Hepatocyte (in vitro differentiated cells): ENCODE measurements at regions not wholly inside any gene's neighbourhood (a gene's known extent, or its start where the extent isn't known, plus 50 kb on each side); places are given as distances from the start of the nearest gene placed in this dataset.
"Not testable (repeated sequence)": the region's sequence is repeated elsewhere in the genome, so short reads cannot be mapped to it uniquely, and the experiment has no call there.

Experiments
- DNase-seq: peaks from one replicate; pipeline ENCODE4 v3.0.0-alpha.2; 2016; ENCODE audit warnings: low spot score
- H2AFZ ChIP-seq: fragments of 200-600 bp; sonication (generic); 2 replicates; pipeline ENCODE4 v1.6.0; 2016; ENCODE audit warnings: antibody characterized with exemption, mild to moderate bottlenecking
- H3K27ac ChIP-seq: fragments of 200-600 bp; sonication (generic); 2 replicates; pipeline ENCODE4 v1.5.1; 2016; ENCODE audit warnings: mild to moderate bottlenecking
- H3K27me3 ChIP-seq: fragments of 200-600 bp; sonication (generic); 2 replicates; pipeline ENCODE4 v1.6.1; 2016
- H3K36me3 ChIP-seq: fragments of 200-600 bp; sonication (generic); replicated peaks from 2 replicates; pipeline ENCODE4 v1.5.1; 2016; ENCODE audit warnings: low read depth; ENCODE audit not compliant: insufficient read depth
- H3K4me1 ChIP-seq: fragments of 200-600 bp; sonication (generic); 2 replicates; pipeline ENCODE4 v1.5.1; 2016; ENCODE audit warnings: mild to moderate bottlenecking, moderate library complexity; ENCODE audit not compliant: insufficient read depth
- H3K4me2 ChIP-seq: fragments of 200-600 bp; sonication (generic); 2 replicates; pipeline ENCODE4 v1.6.0; 2016
- H3K4me3 ChIP-seq: fragments of 200-600 bp; sonication (generic); 2 replicates; pipeline ENCODE4 v1.5.1; 2016; ENCODE audit warnings: mild to moderate bottlenecking
- H3K79me2 ChIP-seq: fragments of 200-600 bp; sonication (generic); 2 replicates; pipeline ENCODE4 v1.6.0; 2017; ENCODE audit warnings: mild to moderate bottlenecking
- H3K9me2 ChIP-seq: fragments of 200-600 bp; sonication (generic); replicated peaks from 2 replicates; pipeline ENCODE4 v1.6.0; 2017; ENCODE audit warnings: mild to moderate bottlenecking; ENCODE audit not compliant: insufficient read depth
- H3K9me3 ChIP-seq: fragments of 200-600 bp; sonication (generic); 2 replicates; pipeline ENCODE4 v1.5.1; 2016; ENCODE audit warnings: low read depth, mild to moderate bottlenecking
- H4K20me1 ChIP-seq: fragments of 200-600 bp; sonication (generic); 2 replicates; pipeline ENCODE4 v1.6.0; 2016; ENCODE audit warnings: mild to moderate bottlenecking; ENCODE audit not compliant: insufficient read depth, poor library complexity, severe bottlenecking
- CTCF ChIP-seq: fragments of 200-600 bp; sonication (generic); IDR thresholded peaks from 2 replicates; pipeline ENCODE4 v1.5.1; 2016; ENCODE audit warnings: antibody characterized with exemption, mild to moderate bottlenecking; ENCODE audit not compliant: poor library complexity
- EZH2 ChIP-seq: fragments of 200-600 bp; sonication (generic); IDR thresholded peaks from 2 replicates; pipeline ENCODE4 v1.6.1; 2016; ENCODE audit warnings: antibody characterized with exemption, mild to moderate bottlenecking, borderline replicate concordance
- EZH2phosphoT487 ChIP-seq: fragments of 200-600 bp; sonication (generic); IDR thresholded peaks from one replicate; pipeline ENCODE4 v1.6.1; 2018; ENCODE audit warnings: antibody characterized with exemption, mild to moderate bottlenecking, low read depth, moderate library complexity; ENCODE audit not compliant: unreplicated experiment, severe bottlenecking
- WGBS: methylation state at CpG from one replicate; pipeline ENCODE4 v1.1.6; 2016; ENCODE audit warnings: low lambda C conversion rate; ENCODE audit errors: missing lambda C conversion rate; 5-methylcytosine and 5-hydroxymethylcytosine counted together

- H2AFZ ChIP-seq = no peak overlapping the region
- H3K27ac ChIP-seq = peak overlapping the region; percentile 2
- TF ChIP-seq EZH2 (no peak), CTCF (no peak), EZH2phosphoT487 (no peak)
- 65% methylated on average over 3 of the region's 3 CpGs for WGBS
- no peaks in the 10 kb centered on the region for H3K9me3 ChIP-seq
- no peaks in the 10 kb centered on the region for H3K9me2 ChIP-seq
- H4K20me1 ChIP-seq = no peaks in the 10 kb centered on the region
- no peak for DNase-seq
- no peak overlapping the region for H3K4me3 ChIP-seq
- no peak overlapping the region for H3K4me2 ChIP-seq
- H3K36me3 ChIP-seq = no peaks in the 10 kb centered on the region
- H3K79me2 ChIP-seq = no peaks in the 10 kb centered on the region
- H3K4me1 ChIP-seq = no peaks in the 10 kb centered on the region
- H3K27me3 ChIP-seq = no peaks in the 10 kb centered on the region
Observed at GRCh38 chr7:54946764-54947163, 72.1 kb upstream of the EGFR start.

- no peaks in the 10 kb centered on the region for H3K27me3 ChIP-seq
- WGBS = 79% methylated on average over 4 of the region's 4 CpGs
- H3K9me3 ChIP-seq = no peaks in the 10 kb centered on the region
- no peak overlapping the region for H3K4me2 ChIP-seq
- no peak for DNase-seq
- H3K79me2 ChIP-seq = no peaks in the 10 kb centered on the region
- H3K4me3 ChIP-seq = no peak overlapping the region
- H3K4me1 ChIP-seq = no peaks in the 10 kb centered on the region
- H3K36me3 ChIP-seq = no peaks in the 10 kb centered on the region
- no peak overlapping the region for H3K27ac ChIP-seq
- TF ChIP-seq EZH2 (no peak), EZH2phosphoT487 (no peak), CTCF (no peak)
- no peaks in the 10 kb centered on the region for H4K20me1 ChIP-seq
- H3K9me2 ChIP-seq = no peaks in the 10 kb centered on the region
- no peak overlapping the region for H2AFZ ChIP-seq
Observed at GRCh38 chr7:54947266-54947665, 71.6 kb upstream of the EGFR start.

GRCh38 chr7:54949514-54949913 is 69.3 kb upstream of the EGFR start:
- not testable (repeated sequence) for DNase-seq, H3K4me1 ChIP-seq, H4K20me1 ChIP-seq, H3K4me3 ChIP-seq, H3K4me2 ChIP-seq, H3K27ac ChIP-seq, H3K79me2 ChIP-seq, H3K9me2 ChIP-seq, H3K9me3 ChIP-seq, H2AFZ ChIP-seq, H3K36me3 ChIP-seq, H3K27me3 ChIP-seq
- WGBS = 82% methylated on average over 1 of the region's 1 CpG

- Histone ChIP-seq H2AFZ (no peak overlapping the region), H3K27ac (no peak overlapping the region), H3K9me2 (no peaks in the 10 kb centered on the region), H3K9me3 (no peaks in the 10 kb centered on the region), H3K27me3 (no peaks in the 10 kb centered on the region), H3K4me2 (no peak overlapping the region), H3K79me2 (no peaks in the 10 kb centered on the region), H3K36me3 (no peaks in the 10 kb centered on the region), H3K4me3 (no peak overlapping the region), H4K20me1 (no peaks in the 10 kb centered on the region), H3K4me1 (no peaks in the 10 kb centered on the region)
- TF ChIP-seq EZH2 = no peak
- no peak for TF ChIP-seq CTCF
- TF ChIP-seq EZH2phosphoT487 = no peak
- WGBS = 84% methylated on average over 2 of the region's 2 CpGs
- no peak for DNase-seq
Observed at GRCh38 chr7:54955296-54955695, 63.5 kb upstream of the EGFR start.
